GM12892 (cell line): ENCODE measurements at regions not wholly inside any gene's neighbourhood (a gene's known extent, or its start where the extent isn't known, plus 50 kb on each side); places are given as distances from the start of the nearest gene placed in this dataset.
"Not testable (repeated sequence)": the region's sequence is repeated elsewhere in the genome, so short reads cannot be mapped to it uniquely, and the experiment has no call there.

ENCODE experiments used
- DNase-seq: peaks from one replicate; pipeline ENCODE4 v3.0.0; 2011; ENCODE audit not compliant: insufficient read length
- FAIRE-seq: peaks from 2 replicates; lab custom pipeline; 2011; peaks lifted over from hg19 to GRCh38; lab: Jason Lieb, UNC
- POLR2A ChIP-seq: IDR thresholded peaks from 2 replicates; pipeline ENCODE4 v1.6.1; 2011; ENCODE audit warnings: low read depth, low read length, control low read depth
- POLR2AphosphoS5 ChIP-seq: IDR thresholded peaks from 2 replicates; pipeline ENCODE4 v1.6.1; 2011; ENCODE audit warnings: low read depth, low read length, control low read depth
- TAF1 ChIP-seq: IDR thresholded peaks from 2 replicates; pipeline ENCODE4 v1.6.1; 2011; ENCODE audit warnings: low read depth, mild to moderate bottlenecking, control low read depth, low read length, borderline replicate concordance

DNA sequence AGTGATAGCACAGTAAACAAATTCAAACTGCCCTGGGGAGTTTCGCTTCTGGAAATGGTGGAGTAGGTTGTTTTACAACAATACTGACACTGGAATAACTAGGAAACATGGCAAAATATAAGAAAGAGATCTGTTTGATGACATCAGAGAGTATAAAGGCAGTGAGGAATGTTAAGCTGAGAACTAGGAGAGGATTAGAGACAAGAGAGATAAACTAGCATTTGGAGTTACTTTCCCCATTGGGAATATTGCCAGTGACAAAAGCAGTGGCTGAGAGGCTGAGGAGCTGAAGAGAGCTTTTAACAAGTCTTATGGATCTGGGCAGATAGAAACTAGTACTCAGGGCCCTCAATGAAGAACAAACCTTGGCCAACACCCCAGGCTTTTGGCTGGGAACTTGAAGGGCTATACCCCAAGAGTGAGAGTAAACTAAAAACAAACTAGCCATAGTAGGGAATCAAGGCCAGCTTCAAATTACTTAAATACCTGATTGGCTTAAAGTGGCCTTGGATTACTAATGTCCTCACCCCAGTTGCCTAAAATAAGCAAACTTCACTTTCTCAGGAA is 280.4 kb downstream of the KLF13 start:
- DNase-seq (no peak), FAIRE-seq (no peak)
- no peak for TF ChIP-seq POLR2AphosphoS5
- no peak for TF ChIP-seq TAF1
- no peak for TF ChIP-seq POLR2A

DNA sequence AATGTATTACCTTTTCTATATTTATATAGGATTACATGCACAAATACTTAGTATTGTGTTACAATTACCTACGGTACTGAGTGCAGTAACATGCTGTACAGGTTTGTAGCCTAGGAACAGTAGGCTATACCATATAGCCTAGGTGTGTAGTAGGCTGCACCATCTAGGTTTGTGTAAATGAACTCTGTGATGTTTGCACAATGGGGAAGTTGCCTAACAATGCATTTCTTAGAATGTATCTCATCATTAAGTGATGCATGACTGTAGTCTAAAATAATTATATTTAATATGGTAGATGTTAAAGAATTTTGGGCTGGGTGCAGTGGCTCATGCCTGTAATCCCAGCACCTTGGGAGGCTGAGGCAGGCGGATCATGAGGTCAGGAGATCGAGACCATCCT is 281.0 kb downstream of the KLF13 start:
- DNase-seq (no peak), FAIRE-seq (no peak)
- TF ChIP-seq TAF1 (no peak), POLR2AphosphoS5 (no peak), POLR2A (no peak)

DNA sequence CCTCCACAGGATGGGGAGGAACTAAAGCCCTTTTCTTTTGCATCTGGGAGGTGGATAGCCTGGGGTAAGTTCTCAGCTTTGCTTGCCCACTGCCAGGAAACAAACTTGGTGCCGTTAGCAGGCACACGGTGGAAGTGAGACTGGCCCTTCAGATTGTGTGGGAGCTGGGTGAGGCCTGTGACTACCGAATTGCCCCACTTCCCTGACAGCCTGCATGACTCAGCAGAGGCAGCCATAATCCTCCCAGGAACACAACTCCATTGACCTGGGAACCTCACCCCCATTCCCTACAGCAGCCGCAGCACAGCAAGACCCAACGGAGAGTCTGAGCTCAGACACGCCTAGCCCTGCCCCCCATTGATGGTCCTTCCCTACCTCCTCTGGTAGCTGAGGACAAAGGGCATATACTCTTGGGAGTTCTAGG is 282.6 kb downstream of the KLF13 start:
- FAIRE-seq (no peak), DNase-seq (no peak)
- TF ChIP-seq TAF1 = no peak
- no peak for TF ChIP-seq POLR2A
- TF ChIP-seq POLR2AphosphoS5 = no peak

DNA sequence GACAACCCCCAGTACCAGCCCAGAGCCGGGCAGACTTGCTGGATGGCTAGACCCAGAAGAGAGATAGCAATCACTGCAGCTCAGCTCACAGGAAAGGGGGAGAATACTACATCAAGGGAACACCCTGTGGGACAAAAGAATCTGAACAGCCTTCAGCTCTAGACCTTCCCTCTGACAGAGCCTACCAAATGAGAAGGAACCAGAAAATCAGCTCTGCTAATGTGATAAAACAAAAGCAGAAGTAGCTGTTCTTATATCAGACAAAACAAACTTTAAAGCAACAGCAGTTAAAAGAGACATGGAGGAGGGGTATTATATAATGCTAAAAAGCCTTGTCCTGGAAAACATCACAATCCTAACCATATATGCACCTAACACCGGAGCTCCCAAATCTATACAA is 283.3 kb downstream of the KLF13 start:
- no peak for FAIRE-seq
- TF ChIP-seq TAF1 = no peak
- no peak for TF ChIP-seq POLR2AphosphoS5
- TF ChIP-seq POLR2A = no peak
- DNase-seq = no peak

DNA sequence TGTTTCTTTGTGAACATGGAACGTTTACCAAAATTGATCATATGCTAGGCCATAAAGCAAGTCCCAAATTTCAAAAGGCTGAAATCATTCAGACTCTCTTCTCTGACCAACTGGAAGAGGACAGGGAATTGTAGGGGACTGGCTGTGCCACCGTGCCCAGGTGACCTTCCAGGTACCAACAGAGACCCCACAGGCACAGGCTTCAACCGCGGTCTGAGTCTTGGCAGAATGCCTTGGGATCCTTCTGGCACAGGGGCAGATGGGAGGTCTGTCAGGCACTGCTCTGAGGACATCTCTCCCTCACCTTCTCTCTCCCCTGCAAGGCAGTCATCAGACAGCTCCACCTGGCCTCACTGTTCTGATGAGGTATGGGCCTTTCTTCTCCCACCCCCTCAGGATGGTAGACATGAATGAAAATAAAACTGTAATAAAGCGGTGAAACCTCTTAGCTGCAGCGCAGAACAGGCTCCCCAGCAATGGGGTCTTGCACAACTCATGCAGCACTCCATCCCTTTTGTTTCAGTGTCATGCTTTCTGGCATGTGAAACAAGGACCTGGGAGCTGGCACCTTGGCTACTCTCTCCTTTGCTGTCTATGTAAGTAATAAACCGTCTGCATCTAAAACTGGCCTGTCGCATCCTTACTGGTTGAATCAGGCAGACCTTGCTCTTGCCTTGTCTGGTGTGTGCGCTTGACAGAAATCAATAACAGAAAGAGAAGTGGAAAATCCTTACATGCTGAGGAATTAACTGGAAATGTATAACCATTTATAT is 289.2 kb downstream of the KLF13 start:
- TF ChIP-seq TAF1 (no peak), POLR2A (no peak), POLR2AphosphoS5 (no peak)
- DNase-seq (no peak), FAIRE-seq (no peak)

DNA sequence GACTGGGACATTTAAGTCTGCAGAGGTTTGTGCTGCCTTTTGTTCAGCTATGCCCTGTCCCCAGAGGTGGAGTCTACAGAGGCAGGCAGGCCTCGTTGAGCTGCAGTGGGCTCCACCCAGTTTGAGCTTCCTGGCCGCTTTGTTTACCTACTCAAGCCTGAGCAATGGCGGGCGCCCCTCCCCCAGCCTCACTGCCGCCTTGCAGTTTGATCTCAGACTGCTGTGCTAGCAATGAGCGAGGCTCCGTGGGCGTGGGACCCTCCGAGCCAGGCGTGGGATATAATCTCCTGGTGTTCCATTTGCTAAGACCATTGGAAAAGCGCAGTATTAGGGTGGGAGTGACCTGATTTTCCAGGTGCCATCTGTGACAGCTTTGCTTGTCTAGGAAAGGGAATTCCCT is 296.7 kb downstream of the KLF13 start:
- not testable (repeated sequence) for DNase-seq, FAIRE-seq

DNA sequence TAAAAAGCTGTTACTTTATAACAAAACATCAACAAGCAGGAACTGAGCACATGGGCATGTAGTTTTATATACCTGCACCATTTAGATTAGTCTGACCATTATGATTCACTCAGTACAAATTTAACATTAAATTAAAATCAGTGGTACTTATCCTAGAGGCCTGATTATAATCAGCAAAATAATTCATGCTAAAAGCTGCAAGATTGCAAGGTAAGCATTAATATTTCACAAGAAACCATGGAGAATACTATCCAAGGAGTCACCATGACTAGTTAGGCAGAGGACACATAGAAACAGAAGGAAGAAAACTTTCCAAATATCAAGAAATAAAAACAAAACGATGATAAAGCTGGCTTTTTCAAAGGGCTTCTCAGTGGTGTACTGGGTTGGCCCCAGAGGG is 297.5 kb downstream of the KLF13 start:
- FAIRE-seq, DNase-seq: not testable (repeated sequence)

DNA sequence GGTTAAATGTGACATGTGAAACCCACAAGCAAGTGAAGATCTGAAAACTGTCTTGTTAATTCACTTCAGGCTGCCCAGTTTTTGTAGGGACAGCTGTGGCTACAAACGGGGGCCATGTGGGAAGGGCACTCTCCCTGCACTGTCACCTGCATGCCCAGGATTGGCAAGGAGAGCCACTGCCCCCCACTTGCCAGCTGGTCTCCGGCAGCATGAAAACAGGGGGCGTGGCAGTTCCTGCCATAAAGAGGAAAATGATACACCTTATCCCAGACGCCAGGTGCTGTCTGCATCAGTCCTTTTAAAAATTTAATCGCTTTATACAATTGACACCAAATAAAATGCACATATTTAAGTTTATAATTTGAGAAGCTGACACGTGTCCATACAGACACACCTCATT is 309.1 kb downstream of the KLF13 start:
- not testable (repeated sequence) for DNase-seq, FAIRE-seq

DNA sequence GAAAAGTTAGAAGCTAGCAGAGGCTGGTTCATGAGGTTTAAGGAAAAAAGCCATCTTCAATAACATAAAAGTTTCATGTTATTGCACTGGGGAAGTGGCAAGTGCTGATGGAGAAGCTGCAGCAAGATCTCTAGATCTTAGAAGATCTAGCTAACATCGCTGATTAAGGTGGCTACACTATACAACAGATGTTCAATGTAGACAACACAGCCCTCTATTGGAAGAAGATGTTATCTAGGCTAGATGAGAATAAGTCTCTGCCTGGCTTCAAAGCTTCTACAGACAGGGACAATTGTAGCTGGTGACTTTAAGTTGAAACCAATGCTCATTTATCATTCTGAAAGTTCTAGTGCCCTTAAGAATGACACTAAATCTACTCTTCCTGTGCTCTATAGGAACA is 310.3 kb downstream of the KLF13 start:
- FAIRE-seq, DNase-seq: not testable (repeated sequence)

DNA sequence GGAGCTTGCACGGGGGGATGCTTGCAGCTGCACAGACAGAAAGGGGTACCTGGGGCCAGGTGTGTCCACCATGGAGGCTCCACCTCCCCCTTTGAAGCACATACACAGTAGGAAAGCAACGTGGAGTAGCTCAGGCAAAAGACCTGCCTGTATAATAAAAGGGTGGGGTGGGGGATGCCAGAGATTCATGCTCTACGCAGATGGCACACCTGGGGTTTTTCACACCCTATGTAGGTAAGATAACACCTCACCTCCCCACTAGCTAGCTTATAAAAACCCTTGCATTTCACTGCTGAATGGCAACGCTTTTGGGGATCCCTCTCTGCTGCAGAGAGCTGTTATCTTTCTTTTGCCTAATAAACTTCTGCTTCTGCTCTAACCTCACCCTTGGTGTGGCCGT is 317.3 kb downstream of the KLF13 start:
- DNase-seq, FAIRE-seq: not testable (repeated sequence)

DNA sequence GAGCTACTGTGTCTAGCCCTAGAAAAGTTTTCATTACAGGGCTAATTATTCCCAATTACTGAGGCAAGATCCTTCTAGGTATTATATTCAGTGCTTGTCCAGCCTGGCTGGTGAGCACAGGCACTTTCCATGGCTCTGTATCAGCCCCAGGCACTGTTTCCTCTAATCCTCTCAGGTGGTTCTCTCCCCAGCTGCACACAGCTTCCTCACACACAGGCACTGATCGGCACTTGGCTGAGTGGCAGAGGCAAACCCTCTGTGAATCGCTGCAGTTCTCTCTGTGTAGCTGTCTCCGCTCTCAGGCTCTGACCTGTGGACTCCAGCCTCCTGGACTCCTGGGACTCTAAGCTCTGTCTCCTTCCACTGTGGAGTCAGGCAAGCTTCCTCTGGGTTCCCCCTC is 318.1 kb downstream of the KLF13 start:
- not testable (repeated sequence) for DNase-seq, FAIRE-seq

DNA sequence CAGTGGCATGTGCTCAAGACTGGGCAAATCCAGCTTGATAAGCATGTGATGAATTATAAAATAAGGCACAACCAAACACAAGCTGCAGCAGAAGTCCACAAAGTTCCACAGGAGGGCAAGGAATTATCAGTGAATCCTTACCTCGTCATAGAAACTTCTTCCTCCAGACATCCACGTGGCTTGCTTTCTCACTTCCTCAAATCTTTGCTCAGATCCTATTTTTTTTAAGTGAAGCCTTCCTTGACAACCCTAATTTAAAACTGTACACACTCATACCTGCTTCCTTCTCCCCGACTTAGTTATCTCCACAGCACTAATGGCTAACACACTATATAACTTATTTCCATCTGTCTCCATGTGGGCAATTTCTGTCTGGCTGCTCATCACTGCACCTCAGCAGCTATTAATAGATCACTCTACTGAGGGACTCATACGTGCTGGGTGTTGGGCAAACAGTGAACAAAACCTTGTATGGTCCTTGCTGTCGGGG is 320.7 kb downstream of the KLF13 start:
- DNase-seq = not testable (repeated sequence)

DNA sequence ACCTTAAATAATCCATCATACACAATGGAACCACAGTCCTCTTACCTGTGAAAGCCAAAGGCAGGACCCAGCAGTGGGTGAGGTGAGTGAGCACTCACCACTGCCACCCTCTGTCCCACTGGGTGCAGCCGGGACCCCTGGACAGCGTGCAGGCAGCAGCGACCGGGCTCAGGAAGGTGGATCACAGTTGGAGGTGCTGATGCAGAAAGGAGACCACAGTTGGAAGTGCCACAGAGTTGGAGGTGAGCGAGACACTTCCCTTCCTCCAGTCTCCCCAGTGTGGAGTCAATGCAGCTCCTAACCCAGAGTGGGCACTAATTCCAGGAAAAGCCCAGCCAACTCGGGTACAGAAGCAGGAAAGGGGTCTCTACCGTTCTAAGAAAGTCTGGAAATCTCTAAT is 323.0 kb downstream of the KLF13 start:
- DNase-seq = not testable (repeated sequence)
- FAIRE-seq = peak; percentile 14

More for the DNA sequence above, 320.7 kb downstream of the KLF13 start:
- not testable (repeated sequence) for FAIRE-seq

DNA sequence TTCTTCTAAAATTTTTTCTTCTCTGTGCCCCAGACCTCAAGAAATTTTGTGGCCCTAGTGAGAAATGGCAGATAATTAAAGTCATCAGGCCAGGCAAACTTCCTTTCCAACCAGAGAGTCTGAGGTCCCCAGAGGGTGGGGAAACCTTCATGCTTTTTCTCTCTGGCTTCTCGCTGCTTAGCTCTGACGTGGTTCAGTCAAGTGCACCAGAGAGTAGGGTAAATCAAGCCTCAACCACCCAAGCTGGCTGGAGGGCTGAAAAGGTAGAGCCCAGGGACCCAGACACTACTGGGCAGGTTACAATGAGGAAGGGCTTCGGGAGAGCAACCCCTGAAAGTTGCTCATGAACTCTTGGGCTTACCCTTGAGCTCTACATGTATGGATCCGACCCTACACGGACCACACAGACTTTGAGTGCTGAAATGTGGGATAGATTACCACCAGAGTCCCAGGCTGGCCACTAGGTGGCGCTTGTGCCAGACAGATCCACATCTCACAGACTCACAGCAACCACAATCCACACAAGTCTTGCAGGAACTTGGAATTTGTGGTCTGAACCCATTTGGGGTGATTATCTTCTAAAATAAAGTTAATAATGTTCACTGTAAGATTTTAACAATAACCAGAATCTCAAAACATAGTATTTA is 323.5 kb downstream of the KLF13 start:
- not testable (repeated sequence) for DNase-seq
- peak; percentile 97 for FAIRE-seq

DNA sequence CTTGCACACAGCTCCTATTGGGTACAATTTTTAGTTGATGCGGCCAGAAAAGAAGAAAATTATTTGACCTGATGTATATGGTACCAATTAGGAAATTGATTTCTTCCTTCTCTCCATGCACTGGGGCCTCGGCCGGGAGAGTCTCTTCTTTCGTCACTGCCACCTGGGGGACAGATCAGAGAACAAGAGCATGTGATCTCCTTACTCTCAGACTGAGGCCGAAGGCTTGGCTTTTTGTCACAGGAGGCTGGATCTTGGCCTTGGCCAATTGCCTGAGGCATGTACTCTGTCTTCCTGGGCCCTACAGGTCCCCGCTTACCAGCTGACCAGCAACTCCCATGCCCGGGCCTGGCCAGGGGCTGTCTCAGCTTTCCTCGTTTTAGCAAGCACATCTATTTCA is 330.3 kb downstream of the KLF13 start:
- FAIRE-seq, DNase-seq: not testable (repeated sequence)
